NCI-H2081 (cell line): ENCODE measurements at regions not wholly inside any gene's neighbourhood (a gene's known extent, or its start where the extent isn't known, plus 50 kb on each side); places are given as distances from the start of the nearest gene placed in this dataset.
A peak's percentile ranks its signal among the peaks of the same experiment; 100 is the strongest.
"Not testable (repeated sequence)": the region's sequence is repeated elsewhere in the genome, so short reads cannot be mapped to it uniquely, and the experiment has no call there.

Experiments
- DNase-seq, 2 experiments: peaks; one replicate each; lab custom pipeline; 2025; lab: John Stamatoyannopoulos, UW

- no peak for DNase-seq
Measured at GRCh38 chr6:138659998-138660397, 113.6 kb upstream of the CCDC28A start.

- DNase-seq: no peak
Measured at GRCh38 chr6:138662471-138662870, 111.1 kb upstream of the CCDC28A start.

- DNase-seq: no peak
Measured at GRCh38 chr6:138663892-138664291, 109.7 kb upstream of the CCDC28A start.

GRCh38 chr6:138664745-138665144 lies 108.8 kb upstream of the CCDC28A start:
- DNase-seq: no peak

GRCh38 chr6:138666636-138667035 lies 106.9 kb upstream of the CCDC28A start:
- no peak for DNase-seq

- DNase-seq: no peak
Measured at GRCh38 chr6:138667408-138667807, 106.2 kb upstream of the CCDC28A start.

GRCh38 chr6:138671351-138671750 lies 102.2 kb upstream of the CCDC28A start:
- no peak for DNase-seq

- no peak for DNase-seq
Measured at GRCh38 chr6:138673346-138674014, 100.1 kb upstream of the CCDC28A start.

GRCh38 chr6:138674444-138674843 lies 99.1 kb upstream of the CCDC28A start:
- DNase-seq: not testable (repeated sequence)

GRCh38 chr6:138677538-138677937 lies 96.0 kb upstream of the CCDC28A start:
- no peak for DNase-seq

GRCh38 chr6:138678168-138678567 lies 95.4 kb upstream of the CCDC28A start:
- no peak for DNase-seq

- DNase-seq: no peak
Measured at GRCh38 chr6:138680085-138680484, 93.5 kb upstream of the CCDC28A start.

- DNase-seq: no peak
Measured at GRCh38 chr6:138681627-138682026, 91.9 kb upstream of the CCDC28A start.

GRCh38 chr6:138682704-138683527 lies 90.7 kb upstream of the CCDC28A start:
- peak in 1 of 2 experiments; percentile 2 for DNase-seq

- DNase-seq: no peak
Measured at GRCh38 chr6:138685257-138685656, 88.3 kb upstream of the CCDC28A start.

GRCh38 chr6:138685781-138686180 lies 87.8 kb upstream of the CCDC28A start:
- DNase-seq: no peak

- DNase-seq: no peak
Measured at GRCh38 chr6:138688580-138688979, 85.0 kb upstream of the CCDC28A start.

GRCh38 chr6:138689849-138690248 lies 83.7 kb upstream of the CCDC28A start:
- DNase-seq: no peak

- DNase-seq: no peak
Measured at GRCh38 chr6:138690975-138691594, 82.5 kb upstream of the CCDC28A start.

GRCh38 chr6:138691595-138692057 lies 81.9 kb upstream of the CCDC28A start:
- DNase-seq: peak in 1 of 2 experiments; percentile 18

GRCh38 chr6:138692058-138692977 lies 81.3 kb upstream of the CCDC28A start:
- peak; percentile 42 to 43 for DNase-seq
